ENCODE measurements at regions not wholly inside any gene's neighbourhood (a gene's known extent, or its start where the extent isn't known, plus 50 kb on each side); places are given as distances from the start of the nearest gene placed in this dataset.

GRCh38 chr10:30550967-30551815 is 78.4 kb downstream of the LYZL2 start:
- TF ChIP-seq CTCF (IDR thresholded peaks at IDR 0.05): no peak
- TF ChIP-seq POLR2A (IDR thresholded peaks at IDR 0.05): no peak
